GM18867 (cell line): ENCODE measurements at regions not wholly inside any gene's neighbourhood (a gene's known extent, or its start where the extent isn't known, plus 50 kb on each side); places are given as distances from the start of the nearest gene placed in this dataset.

ENCODE experiments used
- ATAC-seq: cut with Tn5 transposase; IDR thresholded peaks from one replicate; pipeline ENCODE4 v1.9.1; 2021; ENCODE audit warnings: mild to moderate bottlenecking, moderate library complexity; ENCODE audit not compliant: unreplicated experiment

GRCh38 chr6:1257778-1258177, 54.1 kb upstream of the FOXQ1 start:
- ATAC-seq, result no peak

- ATAC-seq, result no peak
Observed at GRCh38 chr6:1256435-1257008, 55.4 kb upstream of the FOXQ1 start.

- no peak for ATAC-seq
Observed at GRCh38 chr6:1255636-1256365, 56.1 kb upstream of the FOXQ1 start.

GRCh38 chr6:1254326-1254725, 57.6 kb upstream of the FOXQ1 start:
- no peak for ATAC-seq

GRCh38 chr6:1253816-1254215, 58.1 kb upstream of the FOXQ1 start:
- no peak for ATAC-seq

- no peak for ATAC-seq
Observed at GRCh38 chr6:1251198-1252155, 60.4 kb upstream of the FOXQ1 start.

GRCh38 chr6:1250489-1251197, 61.3 kb upstream of the FOXQ1 start:
- ATAC-seq, result no peak

- ATAC-seq, result no peak
Observed at GRCh38 chr6:1247894-1248293, 64.0 kb upstream of the FOXQ1 start.

GRCh38 chr6:1247056-1247455, 64.8 kb upstream of the FOXQ1 start:
- ATAC-seq, result no peak

- no peak for ATAC-seq
Observed at GRCh38 chr6:1244941-1245340, 67.0 kb upstream of the FOXQ1 start.

GRCh38 chr6:1244278-1244677, 67.6 kb upstream of the FOXQ1 start:
- ATAC-seq, result no peak

GRCh38 chr6:1242446-1242845, 69.5 kb upstream of the FOXQ1 start:
- ATAC-seq, result no peak

- ATAC-seq, result no peak
Observed at GRCh38 chr6:1242021-1242420, 69.9 kb upstream of the FOXQ1 start.

GRCh38 chr6:1240766-1241318, 71.1 kb upstream of the FOXQ1 start:
- no peak for ATAC-seq

GRCh38 chr6:1239805-1240204, 72.1 kb upstream of the FOXQ1 start:
- ATAC-seq, result no peak

- no peak for ATAC-seq
Observed at GRCh38 chr6:1238040-1238439, 73.9 kb upstream of the FOXQ1 start.

- no peak for ATAC-seq
Observed at GRCh38 chr6:1237636-1238035, 74.3 kb upstream of the FOXQ1 start.

GRCh38 chr6:1235825-1236224, 76.1 kb upstream of the FOXQ1 start:
- no peak for ATAC-seq

GRCh38 chr6:1233924-1234323, 78.0 kb upstream of the FOXQ1 start:
- no peak for ATAC-seq

GRCh38 chr6:1232578-1232977, 79.3 kb upstream of the FOXQ1 start:
- no peak for ATAC-seq

- ATAC-seq, result no peak
Observed at GRCh38 chr6:1231941-1232340, 80.0 kb upstream of the FOXQ1 start.
